Stimulated activated naive CD8-positive, alpha-beta T cell treated with anti-CD3 and anti-CD28 coated beads, Interleukin-15, amount 100 ng/mL, for 72 hours (primary cell): ENCODE measurements at regions not wholly inside any gene's neighbourhood (a gene's known extent, or its start where the extent isn't known, plus 50 kb on each side); places are given as distances from the start of the nearest gene placed in this dataset.

Experiments used
- ATAC-seq: fragments of 150-1000 bp; cut with Tn5 transposase; 2 replicates; pipeline ENCODE4 v1.10.0; 2021; ENCODE audit warnings: mild to moderate bottlenecking, moderate library complexity
- DNase-seq, 2 donors: peaks; one replicate each; pipeline ENCODE4 v3.0.0; 2021 to 2022
- H3K27ac Mint-ChIP-seq, 2 donors: one replicate each; pipeline ENCODE4 v1.8.0; 2022; ENCODE audit warnings: mild to moderate bottlenecking in 2 of 2, mixed read lengths in 2 of 2, moderate library complexity in 2 of 2
- H3K27me3 Mint-ChIP-seq: one replicate; pipeline ENCODE4 v1.8.0; 2022; ENCODE audit warnings: mixed read lengths
- H3K4me1 Mint-ChIP-seq: one replicate; pipeline ENCODE4 v1.8.0; 2022; ENCODE audit warnings: mild to moderate bottlenecking, mixed read lengths
- H3K4me3 Mint-ChIP-seq, 2 donors: one replicate each; pipeline ENCODE4 v1.8.0; 2022; ENCODE audit warnings: mild to moderate bottlenecking in 2 of 2, mixed read lengths in 2 of 2, moderate library complexity in 1 of 2
- H3K9me3 Mint-ChIP-seq, 2 donors: one replicate each; pipeline ENCODE4 v1.8.0; 2022; ENCODE audit warnings: mixed read lengths in 2 of 2

DNA sequence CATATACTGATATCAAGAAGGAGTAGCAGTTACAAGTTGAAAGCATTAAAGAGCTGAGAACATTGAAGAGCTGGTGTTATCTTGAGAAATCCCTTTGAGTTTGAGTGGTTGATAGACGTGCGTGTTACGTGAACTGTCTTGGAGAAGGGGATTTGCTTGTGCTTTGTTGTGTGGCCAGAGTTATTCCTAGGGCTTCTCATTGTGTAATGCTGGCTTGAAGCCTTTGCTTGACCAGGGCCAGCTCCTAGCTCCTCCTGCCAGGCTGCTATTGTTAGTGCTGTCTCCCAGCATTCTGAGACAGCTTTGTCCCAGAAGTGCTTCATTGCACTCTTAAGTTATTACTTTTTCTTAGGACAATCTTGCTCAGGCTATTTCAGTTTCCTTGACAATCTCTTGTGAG, 116.2 kb upstream of the KCNK2 start:
- Mint-ChIP-seq H3K27ac (no peak overlapping the region), H3K9me3 (no peaks in the 10 kb centered on the region), H3K4me1 (no peaks in the 10 kb centered on the region), H3K4me3 (no peak overlapping the region), H3K27me3 (peaks cover 8% of the 10 kb centered on the region)
- ATAC-seq (no peak), DNase-seq (no peak)

DNA sequence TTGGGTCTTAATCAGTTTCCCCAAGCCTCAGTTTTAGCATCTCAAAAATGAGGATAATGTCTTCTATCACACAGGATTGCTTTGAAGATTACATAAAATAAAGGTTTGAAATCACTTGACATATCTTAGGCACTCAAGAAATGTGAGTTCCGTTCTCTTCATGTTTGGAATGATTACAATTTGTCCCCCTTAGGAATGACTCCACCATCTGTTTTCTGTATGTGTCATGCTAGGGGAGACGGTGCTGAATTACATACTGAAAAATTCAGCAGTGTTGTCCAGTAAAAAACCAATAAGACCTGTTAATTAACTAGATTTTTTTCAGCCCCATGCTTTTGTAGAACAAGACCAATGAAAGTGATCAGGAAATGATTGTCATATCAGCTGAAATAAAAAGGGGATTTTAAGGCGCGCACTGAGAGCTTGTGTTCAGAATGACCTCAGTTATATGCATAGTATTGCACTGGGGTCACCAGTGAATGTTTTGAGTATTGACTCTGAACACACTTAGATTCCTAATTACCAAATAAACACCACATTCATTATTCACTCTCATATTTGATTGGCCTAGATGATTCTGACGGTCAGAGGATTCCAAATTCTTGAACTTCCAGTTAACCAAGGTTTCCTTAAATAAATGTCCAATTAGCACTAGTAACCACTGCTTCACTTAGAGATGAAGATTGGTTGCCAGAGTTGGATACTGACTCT, 114.5 kb upstream of the KCNK2 start:
- Mint-ChIP-seq H3K27ac (no peak overlapping the region), H3K4me3 (no peak overlapping the region), H3K27me3 (peaks cover 13% of the 10 kb centered on the region), H3K4me1 (no peaks in the 10 kb centered on the region), H3K9me3 (no peaks in the 10 kb centered on the region)
- ATAC-seq = no peak
- DNase-seq = no peak

DNA sequence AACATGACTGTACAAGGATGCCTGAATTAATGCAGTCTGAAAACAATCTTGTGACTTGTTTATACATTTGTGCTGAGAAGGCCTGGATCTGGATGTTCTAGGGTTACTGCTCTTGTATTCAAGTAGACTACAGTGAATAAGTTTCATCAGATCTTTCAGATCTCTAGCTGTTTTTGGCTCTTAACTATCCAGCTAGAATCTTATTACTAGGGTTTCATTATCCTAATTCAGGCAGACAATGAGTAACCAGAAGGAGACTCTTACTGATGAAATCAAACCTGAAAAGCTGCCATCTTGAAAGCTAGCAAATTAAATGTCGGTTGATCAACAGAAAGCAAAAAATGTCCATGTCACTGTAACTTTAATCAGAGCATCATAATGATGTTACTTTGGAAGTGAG, 112.5 kb upstream of the KCNK2 start:
- peaks cover 0 to 6% of the 10 kb centered on the region in 2 donors for H3K9me3 Mint-ChIP-seq
- peaks cover 15% of the 10 kb centered on the region for H3K27me3 Mint-ChIP-seq
- no peak overlapping the region for H3K27ac Mint-ChIP-seq
- no peak for DNase-seq
- no peak overlapping the region for H3K4me3 Mint-ChIP-seq
- no peak for ATAC-seq
- no peaks in the 10 kb centered on the region for H3K4me1 Mint-ChIP-seq

DNA sequence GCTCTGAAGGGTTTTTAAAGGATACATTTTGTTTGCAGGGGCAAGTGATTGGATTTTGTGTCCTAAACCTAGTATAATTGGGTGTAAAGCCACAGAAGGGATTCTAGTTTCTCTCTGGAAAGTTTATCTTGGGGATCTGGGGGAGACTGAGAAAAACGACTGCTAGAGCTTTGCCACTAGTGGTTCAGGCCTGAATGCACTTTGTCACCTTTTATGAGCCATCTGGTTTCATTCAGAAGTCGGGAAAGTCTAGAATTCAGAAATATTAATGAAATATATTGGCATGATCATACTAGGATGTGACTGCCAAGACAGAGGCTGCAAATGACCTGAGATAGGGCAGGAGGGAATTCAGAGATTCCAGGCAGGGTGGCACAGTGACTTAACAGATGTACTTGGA, 111.5 kb upstream of the KCNK2 start:
- Mint-ChIP-seq H3K27ac (no peak overlapping the region), H3K9me3 (peaks cover 0 to 6% of the 10 kb centered on the region in 2 donors), H3K27me3 (peaks cover 16% of the 10 kb centered on the region), H3K4me1 (no peaks in the 10 kb centered on the region), H3K4me3 (no peak overlapping the region)
- ATAC-seq (no peak), DNase-seq (no peak)

DNA sequence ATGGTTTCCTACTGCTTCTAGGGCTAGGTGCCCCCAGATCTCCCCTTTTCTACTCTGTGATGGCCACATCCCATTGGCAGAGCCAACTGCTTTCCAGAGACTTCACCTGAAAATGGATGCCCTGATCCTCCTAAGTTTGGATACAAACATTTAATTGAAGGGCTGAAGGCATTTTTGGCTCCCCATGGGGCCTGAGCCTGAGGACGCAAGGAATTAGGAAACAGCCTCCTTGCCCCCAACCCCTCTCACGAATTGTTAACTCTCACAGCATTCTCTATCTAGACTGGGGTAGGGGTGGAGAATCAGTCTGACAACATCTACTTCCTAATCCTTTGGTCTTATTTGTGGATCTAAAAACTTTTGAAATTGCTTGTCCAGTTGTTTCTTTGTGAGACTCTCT, 108.5 kb upstream of the KCNK2 start:
- H3K9me3 Mint-ChIP-seq = peaks cover 0 to 6% of the 10 kb centered on the region in 2 donors
- H3K27ac Mint-ChIP-seq = peak overlapping the region in 1 of 2 donors; percentile 38
- no peak overlapping the region for H3K4me3 Mint-ChIP-seq

DNA sequence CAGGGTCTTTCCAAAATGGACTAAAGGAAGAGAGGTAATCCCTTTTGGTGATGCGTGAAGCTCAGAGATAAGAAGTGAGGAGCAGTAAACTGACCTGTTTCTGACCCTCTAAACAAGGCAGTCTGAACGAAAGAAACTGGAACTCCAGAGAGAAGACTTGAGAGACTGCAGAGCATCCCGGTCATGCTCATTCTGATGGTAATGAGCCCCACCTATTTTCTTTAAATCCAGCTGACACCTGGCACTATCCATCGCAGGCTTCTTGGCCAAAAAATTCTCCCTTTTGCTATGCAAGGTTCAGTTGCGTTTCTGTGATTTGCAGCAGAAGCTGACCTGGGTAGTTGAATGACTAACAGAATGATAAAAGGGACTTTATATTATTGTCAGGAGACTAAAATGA, 105.9 kb upstream of the KCNK2 start:
- H3K27me3 Mint-ChIP-seq = peaks cover 23% of the 10 kb centered on the region
- no peak overlapping the region for H3K4me3 Mint-ChIP-seq
- H3K4me1 Mint-ChIP-seq = no peaks in the 10 kb centered on the region
- H3K27ac Mint-ChIP-seq = no peak overlapping the region
- peaks cover 0 to 6% of the 10 kb centered on the region in 2 donors for H3K9me3 Mint-ChIP-seq
- ATAC-seq = no peak
- DNase-seq = no peak

More for the DNA sequence above, 108.5 kb upstream of the KCNK2 start:
- Mint-ChIP-seq H3K4me1 (no peaks in the 10 kb centered on the region), H3K27me3 (peaks cover 23% of the 10 kb centered on the region)
- no peak for ATAC-seq
- DNase-seq = no peak

DNA sequence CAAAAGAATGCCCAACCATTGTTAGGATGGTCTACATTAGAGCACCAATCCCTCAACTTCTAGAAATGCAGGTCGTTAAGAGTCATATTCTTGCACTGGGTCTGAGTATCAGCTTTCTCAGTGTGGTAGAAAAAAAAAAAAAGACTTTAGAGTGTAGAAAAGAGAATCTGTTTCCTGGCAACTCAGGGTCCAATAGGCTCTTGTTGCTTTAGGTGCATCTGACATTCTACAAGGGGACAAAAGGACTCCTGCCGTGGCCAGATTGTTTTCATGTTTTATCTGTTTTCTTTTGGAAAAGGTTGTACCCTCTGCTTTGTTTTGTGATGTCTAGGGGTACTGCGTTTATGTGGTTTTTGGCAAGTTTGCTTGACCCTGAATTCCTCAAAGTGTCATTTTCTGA, 105.4 kb upstream of the KCNK2 start:
- no peak overlapping the region for H3K27ac Mint-ChIP-seq

DNA sequence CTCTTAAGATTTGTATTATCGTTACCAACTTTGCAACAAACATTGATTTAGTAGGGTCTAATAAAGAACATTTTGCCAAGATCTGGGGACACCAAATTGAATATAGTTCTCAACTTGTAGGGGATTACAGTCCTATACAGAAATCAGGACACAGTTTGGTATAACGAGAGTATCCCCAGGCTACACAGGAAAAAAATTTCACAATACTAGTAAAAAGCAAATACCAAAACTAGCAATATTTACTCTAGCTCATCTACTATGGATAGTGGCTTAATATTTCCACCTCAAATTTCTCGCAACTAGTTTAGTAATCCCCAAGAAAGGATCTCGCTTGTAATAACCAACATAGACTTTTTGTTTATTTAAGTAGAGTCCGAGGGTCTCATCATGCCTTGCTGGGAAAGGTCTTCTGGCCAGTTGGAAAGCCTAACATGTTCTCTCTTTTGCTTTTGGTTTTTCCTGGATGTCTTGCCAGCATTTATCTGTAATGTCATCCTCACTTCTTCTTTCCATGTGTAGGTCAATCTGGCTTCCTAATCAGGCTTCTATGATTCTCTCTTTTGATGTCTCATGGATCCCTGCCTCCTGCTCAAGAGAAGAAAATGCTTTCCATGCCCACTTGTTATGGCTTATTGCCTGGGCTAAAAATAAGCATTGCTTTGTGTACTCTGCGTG, 104.7 kb upstream of the KCNK2 start:
- H3K4me1 Mint-ChIP-seq = no peaks in the 10 kb centered on the region
- DNase-seq (no peak), ATAC-seq (no peak)
- H3K9me3 Mint-ChIP-seq = peaks cover 0 to 6% of the 10 kb centered on the region in 2 donors
- peaks cover 20% of the 10 kb centered on the region for H3K27me3 Mint-ChIP-seq
- no peak overlapping the region for H3K4me3 Mint-ChIP-seq
- H3K27ac Mint-ChIP-seq = no peak overlapping the region

More for the DNA sequence above, 105.4 kb upstream of the KCNK2 start:
- no peaks in the 10 kb centered on the region for H3K4me1 Mint-ChIP-seq
- ATAC-seq (no peak), DNase-seq (no peak)
- H3K27me3 Mint-ChIP-seq = peaks cover 23% of the 10 kb centered on the region
- no peak overlapping the region for H3K4me3 Mint-ChIP-seq
- H3K9me3 Mint-ChIP-seq = peaks cover 0 to 6% of the 10 kb centered on the region in 2 donors

DNA sequence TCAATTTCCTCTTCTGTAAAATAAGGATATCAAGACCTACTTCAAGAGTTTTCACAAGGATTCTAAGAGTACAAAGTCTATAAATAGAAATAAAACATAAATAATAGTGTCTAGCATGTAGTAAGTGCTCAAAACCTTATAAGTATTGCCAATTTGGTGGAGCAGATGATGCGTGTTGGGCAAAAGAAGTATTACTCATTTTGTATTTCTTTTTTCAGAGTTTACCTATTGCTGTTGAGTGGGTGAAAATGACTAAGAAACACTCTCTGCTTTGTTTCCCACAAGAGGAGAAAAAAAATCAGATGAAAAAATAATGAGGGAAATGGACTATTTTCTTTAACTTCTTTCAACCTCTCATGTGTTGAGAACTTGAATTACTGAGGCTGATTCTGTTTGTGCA, 103.3 kb upstream of the KCNK2 start:
- ATAC-seq = no peak
- H3K27me3 Mint-ChIP-seq = peaks cover 16% of the 10 kb centered on the region
- no peak overlapping the region for H3K27ac Mint-ChIP-seq
- H3K4me1 Mint-ChIP-seq = no peaks in the 10 kb centered on the region
- no peak for DNase-seq
- H3K4me3 Mint-ChIP-seq = no peak overlapping the region
- peaks cover 6 to 8% of the 10 kb centered on the region in 2 donors for H3K9me3 Mint-ChIP-seq

DNA sequence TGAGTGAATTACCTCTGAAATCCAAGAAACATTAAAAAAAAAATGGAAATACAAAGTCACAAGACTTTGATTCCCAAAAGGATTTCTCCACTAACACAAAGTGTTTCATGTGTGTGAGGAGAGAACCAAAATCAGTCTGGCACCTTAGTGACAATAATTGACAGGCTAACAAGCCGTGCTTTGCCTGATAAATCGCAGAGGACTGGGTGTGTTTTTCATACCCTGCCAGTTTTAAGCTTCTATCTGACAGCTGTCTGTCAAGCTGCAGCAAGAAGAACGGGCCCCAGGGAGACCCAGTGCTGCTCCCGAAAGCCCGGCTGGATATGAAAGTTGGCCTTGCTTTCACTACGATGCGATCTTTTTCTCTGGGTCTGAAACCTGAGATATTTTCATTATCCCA, 101.6 kb upstream of the KCNK2 start:
- DNase-seq (no peak), ATAC-seq (no peak)
- no peak overlapping the region for H3K4me3 Mint-ChIP-seq
- peaks cover 11% of the 10 kb centered on the region for H3K27me3 Mint-ChIP-seq
- H3K9me3 Mint-ChIP-seq = peaks cover 9% of the 10 kb centered on the region in 2 donors
- H3K4me1 Mint-ChIP-seq = no peaks in the 10 kb centered on the region
- no peak overlapping the region for H3K27ac Mint-ChIP-seq

DNA sequence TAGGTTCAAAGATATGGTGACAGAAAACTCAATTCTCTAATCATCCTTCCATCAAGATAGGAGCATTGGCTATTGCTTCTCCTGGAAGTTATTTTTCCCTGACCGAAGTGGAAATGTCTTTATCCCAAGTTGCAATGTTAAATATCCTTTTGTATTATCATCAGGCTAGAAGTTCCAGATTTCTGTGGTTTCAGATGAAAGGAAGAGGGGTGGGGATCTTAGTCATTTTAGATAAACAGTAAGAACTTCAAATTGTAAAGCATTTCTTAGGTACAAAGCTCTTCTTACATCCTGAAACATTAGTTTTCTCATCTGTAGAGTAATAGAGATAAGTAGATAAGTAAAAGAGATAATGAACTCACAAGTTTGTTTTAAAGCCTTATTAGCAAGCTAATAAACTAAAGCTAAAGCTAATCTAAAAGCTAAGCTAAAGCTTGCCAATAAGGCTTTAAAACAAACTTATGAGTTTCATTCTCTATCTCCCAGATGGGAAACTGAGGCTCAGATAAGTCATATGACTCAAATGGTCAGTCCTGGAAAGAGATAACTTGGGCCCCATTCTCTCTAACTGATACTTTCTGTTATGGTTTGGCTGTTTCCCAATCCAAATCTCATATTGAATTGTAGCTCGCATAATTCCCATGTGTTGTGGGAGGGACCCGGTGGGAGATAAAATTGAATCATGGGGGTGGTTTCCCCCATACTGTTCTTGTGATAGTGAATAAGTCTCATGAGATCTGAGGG, 99.2 kb upstream of the KCNK2 start:
- Mint-ChIP-seq H3K4me1 (no peaks in the 10 kb centered on the region), H3K9me3 (peaks cover 9 to 13% of the 10 kb centered on the region in 2 donors), H3K27ac (no peak overlapping the region), H3K4me3 (no peak overlapping the region), H3K27me3 (no peaks in the 10 kb centered on the region)
- no peak for DNase-seq
- ATAC-seq = no peak

DNA sequence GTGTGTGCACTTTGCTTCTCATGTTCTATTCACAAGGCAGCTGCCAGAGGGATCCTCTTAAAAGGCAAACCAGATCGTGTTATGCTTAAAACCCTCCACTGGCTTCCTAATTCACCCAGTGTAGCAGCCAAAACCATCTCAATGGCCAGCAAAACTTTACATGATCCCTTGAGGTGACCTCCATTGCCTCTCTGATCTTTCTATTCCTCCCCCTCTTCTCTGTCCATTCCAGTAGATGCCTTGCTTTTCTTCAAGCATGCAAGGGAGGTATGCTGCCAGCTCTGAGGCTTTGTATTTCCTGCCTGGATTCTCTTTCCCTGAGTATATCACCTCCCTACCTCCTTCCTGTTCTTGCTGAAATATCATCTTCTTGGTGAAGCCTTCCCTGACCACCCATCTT, 93.2 kb upstream of the KCNK2 start:
- Mint-ChIP-seq H3K4me3 (no peak overlapping the region), H3K4me1 (no peaks in the 10 kb centered on the region), H3K27ac (no peak overlapping the region), H3K9me3 (peaks cover 1 to 9% of the 10 kb centered on the region in 2 donors), H3K27me3 (no peaks in the 10 kb centered on the region)
- ATAC-seq = no peak
- DNase-seq = no peak

DNA sequence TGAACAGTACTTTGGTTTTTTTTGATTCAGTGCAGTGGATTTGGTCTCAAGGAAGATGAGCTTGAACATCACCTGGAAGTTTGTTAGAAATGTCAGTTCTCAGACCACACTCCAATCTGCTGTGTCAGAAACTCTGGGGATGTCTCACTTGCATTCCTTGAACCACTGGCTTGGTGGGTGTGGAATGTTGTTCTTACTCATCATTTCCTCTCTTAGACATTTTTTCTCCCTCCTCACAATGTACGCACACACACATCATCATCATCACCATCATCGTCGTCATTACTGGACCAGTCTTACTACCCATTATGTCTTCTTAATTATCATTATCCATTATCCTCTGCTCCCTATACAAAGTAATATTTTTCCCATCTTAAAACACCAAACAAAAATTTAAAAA, 91.9 kb upstream of the KCNK2 start:
- ATAC-seq = no peak

DNA sequence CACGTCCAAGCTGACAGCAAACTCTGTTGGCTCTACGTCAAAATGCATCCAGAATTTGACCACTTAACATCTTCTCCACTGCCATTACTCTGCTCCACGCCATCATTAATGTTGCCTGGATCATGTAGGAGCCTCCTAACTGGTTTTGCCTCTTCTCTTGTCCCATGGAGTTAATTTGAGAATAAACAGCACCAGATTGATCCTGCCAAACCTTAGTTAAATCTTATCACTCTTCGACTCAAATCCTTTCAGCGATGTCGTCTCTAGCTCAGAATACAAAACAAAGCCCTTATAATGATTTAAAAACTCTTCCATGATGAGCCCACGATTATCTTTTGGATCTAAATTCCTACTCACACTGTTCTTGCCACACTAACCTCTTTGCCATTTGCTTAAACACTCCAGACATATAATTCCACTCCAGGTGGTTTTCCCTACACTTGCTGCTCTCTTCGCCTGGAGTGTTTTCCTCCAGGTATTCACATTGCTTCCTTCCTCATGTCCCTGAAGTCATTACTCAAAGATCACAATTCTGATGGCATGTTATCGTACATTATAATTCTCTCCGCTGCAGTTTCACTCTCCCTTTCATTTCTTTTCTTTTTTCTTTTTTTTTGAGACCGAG, 90.7 kb upstream of the KCNK2 start:
- H3K4me1 Mint-ChIP-seq = no peaks in the 10 kb centered on the region
- H3K4me3 Mint-ChIP-seq = no peak overlapping the region
- H3K9me3 Mint-ChIP-seq = peaks cover 0 to 8% of the 10 kb centered on the region in 2 donors
- no peak for DNase-seq
- no peaks in the 10 kb centered on the region for H3K27me3 Mint-ChIP-seq
- no peak for ATAC-seq
- H3K27ac Mint-ChIP-seq = no peak overlapping the region

More for the DNA sequence above, 91.9 kb upstream of the KCNK2 start:
- Mint-ChIP-seq H3K27ac (no peak overlapping the region), H3K27me3 (no peaks in the 10 kb centered on the region), H3K4me3 (no peak overlapping the region), H3K9me3 (peaks cover 0 to 8% of the 10 kb centered on the region in 2 donors), H3K4me1 (no peaks in the 10 kb centered on the region)
- DNase-seq = no peak

DNA sequence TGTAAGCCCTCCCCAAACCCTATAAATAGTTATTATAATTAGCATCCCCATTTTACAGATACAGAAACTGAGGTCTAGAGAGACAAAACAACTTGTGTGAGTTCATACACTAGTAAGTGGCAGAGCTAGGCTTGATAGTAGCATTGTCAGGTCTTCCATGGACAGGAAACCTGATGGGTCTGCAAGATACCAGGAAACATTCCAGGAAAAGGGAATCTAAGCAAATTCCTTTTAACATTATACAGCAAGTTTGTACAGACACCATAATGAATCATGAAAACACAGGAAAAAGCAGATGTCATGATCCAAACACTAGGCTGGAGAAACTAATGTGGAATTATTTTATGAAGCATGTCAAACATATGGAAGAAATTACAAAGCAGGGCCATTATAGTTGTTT, 89.1 kb upstream of the KCNK2 start:
- H3K27ac Mint-ChIP-seq = no peak overlapping the region
- H3K4me1 Mint-ChIP-seq = no peaks in the 10 kb centered on the region
- no peak for DNase-seq
- H3K9me3 Mint-ChIP-seq = peaks cover 0 to 5% of the 10 kb centered on the region in 2 donors
- ATAC-seq = no peak
- no peak overlapping the region for H3K4me3 Mint-ChIP-seq
- no peaks in the 10 kb centered on the region for H3K27me3 Mint-ChIP-seq

DNA sequence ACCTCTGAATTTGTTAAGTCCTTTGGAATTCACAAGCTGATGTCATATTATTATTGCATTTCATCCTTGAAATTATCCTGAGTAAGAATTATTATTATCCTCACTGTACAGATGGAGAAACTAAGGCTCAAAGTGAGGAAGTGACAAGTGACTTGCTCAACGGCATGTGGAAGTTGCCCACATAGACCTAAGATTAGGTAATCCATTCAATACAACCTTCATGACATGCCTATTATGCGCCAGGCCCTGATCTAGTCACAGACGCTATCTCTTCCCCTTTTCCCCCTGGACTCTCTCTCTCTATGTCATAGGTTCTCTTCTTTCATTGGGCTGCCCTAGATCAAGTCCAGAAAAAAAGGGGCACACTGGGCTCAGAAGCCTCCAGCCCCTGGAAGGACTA, 84.9 kb upstream of the KCNK2 start:
- ATAC-seq (no peak), DNase-seq (no peak)
- no peak overlapping the region for H3K4me3 Mint-ChIP-seq
- no peaks in the 10 kb centered on the region for H3K4me1 Mint-ChIP-seq
- no peak overlapping the region for H3K27ac Mint-ChIP-seq
- no peaks in the 10 kb centered on the region for H3K27me3 Mint-ChIP-seq
- H3K9me3 Mint-ChIP-seq = no peaks in the 10 kb centered on the region
